Upper lobe of right lung (tissue), 1 donor: ENCODE measurements at regions not wholly inside any gene's neighbourhood (a gene's known extent, or its start where the extent isn't known, plus 50 kb on each side); places are given as distances from the start of the nearest gene placed in this dataset.

Source experiments
- ATAC-seq: fragments of 200-7000 bp; cut with Tn5 transposase; one replicate; pipeline ENCODE4 v1.9.1; 2020; ENCODE audit warnings: mild to moderate bottlenecking, moderate library complexity
- DNase-seq: peaks from one replicate; pipeline ENCODE4 v3.0.0-alpha.2; 2020
- H3K27ac ChIP-seq: fragments of 200-600 bp; one replicate; pipeline ENCODE4 v1.8.0; 2022
- H3K27me3 ChIP-seq: fragments of 200-600 bp; one replicate; pipeline ENCODE4 v1.8.0; 2022; ENCODE audit warnings: mild to moderate bottlenecking
- H3K36me3 ChIP-seq: fragments of 200-600 bp; one replicate; pipeline ENCODE4 v1.8.0; 2022
- H3K4me1 ChIP-seq: fragments of 200-600 bp; one replicate; pipeline ENCODE4 v1.8.0; 2022
- H3K4me3 ChIP-seq: fragments of 200-600 bp; one replicate; pipeline ENCODE4 v1.8.0; 2022; ENCODE audit warnings: mild to moderate bottlenecking
- H3K9me3 ChIP-seq: fragments of 200-600 bp; one replicate; pipeline ENCODE4 v1.8.0; 2022
- CTCF ChIP-seq: fragments of 200-600 bp; IDR thresholded peaks from one replicate; pipeline ENCODE4 v1.8.0; 2022; ENCODE audit warnings: antibody characterized with exemption
- intact Hi-C: fragments of 100-400 bp; cut with DNase I; formaldehyde crosslinking; loops from one replicate; pipeline ENCODE4 v1.11.0; 2022
- donor health status: DM: no; HTN: yes; CAD: no; lungs with severe emphysema.

DNA sequence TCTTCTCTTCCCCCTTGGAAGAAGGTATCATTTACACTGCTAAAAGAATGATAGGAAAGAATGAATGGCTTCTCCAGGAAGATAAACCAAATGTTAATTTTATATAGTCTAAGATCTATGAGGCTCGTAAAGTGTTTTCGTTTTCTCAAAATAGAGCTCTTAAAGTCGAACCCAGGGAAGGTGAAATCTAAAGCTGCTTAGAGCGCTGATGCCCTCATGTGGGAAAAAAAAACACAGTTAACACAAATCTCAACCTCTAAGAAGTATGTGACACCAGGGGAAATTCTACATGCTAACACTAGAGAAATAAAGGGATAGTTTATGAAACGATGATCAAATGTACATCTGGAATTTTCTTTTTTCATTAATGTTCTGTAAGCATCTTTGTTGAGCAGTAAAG, 257.9 kb downstream of the RASEF start:
- TF ChIP-seq CTCF, result no peak
- Histone ChIP-seq H3K27ac (no peak overlapping the region), H3K4me1 (no peaks in the 10 kb centered on the region), H3K9me3 (no peaks in the 10 kb centered on the region), H3K27me3 (no peaks in the 10 kb centered on the region), H3K4me3 (no peak overlapping the region), H3K36me3 (no peaks in the 10 kb centered on the region)
- DNase-seq (no peak), ATAC-seq (no peak)
- intact Hi-C loops, result no loop called here

- Histone ChIP-seq H3K27me3 (no peaks in the 10 kb centered on the region), H3K9me3 (no peaks in the 10 kb centered on the region), H3K36me3 (no peaks in the 10 kb centered on the region), H3K4me3 (no peak overlapping the region), H3K27ac (no peak overlapping the region), H3K4me1 (no peaks in the 10 kb centered on the region)
- intact Hi-C loops, result no loop called here
- no peak for DNase-seq
- no peak for ATAC-seq
- TF ChIP-seq CTCF, result no peak
Measured at GRCh38 chr9:82808478-82808877, 254.5 kb downstream of the RASEF start.

DNA sequence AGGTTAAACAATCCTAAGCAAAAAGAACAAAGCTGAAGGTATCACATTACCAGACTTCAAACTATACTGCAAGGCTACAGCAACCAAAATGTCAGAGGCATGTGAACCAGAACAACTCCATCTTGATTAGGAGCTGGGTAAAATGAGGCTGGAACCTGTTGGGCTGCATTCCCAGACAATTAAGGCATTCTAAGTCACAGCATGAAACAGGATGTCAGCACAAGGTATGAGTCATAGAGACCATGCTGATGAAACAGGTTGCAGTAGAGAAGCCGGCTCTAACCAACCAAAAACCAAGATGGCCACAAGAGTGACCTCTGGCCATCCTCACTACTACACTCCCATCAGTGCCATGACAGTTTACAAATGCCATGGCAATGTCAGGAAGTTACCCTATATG, 252.0 kb downstream of the RASEF start:
- H3K9me3 ChIP-seq, result no peaks in the 10 kb centered on the region
- no peak for DNase-seq
- intact Hi-C loops, result no loop called here
- H3K4me1 ChIP-seq, result no peaks in the 10 kb centered on the region
- H3K27ac ChIP-seq, result no peak overlapping the region
- ATAC-seq, result no peak
- no peak for TF ChIP-seq CTCF
- no peaks in the 10 kb centered on the region for H3K27me3 ChIP-seq
- H3K4me3 ChIP-seq, result no peak overlapping the region
- no peaks in the 10 kb centered on the region for H3K36me3 ChIP-seq

- Histone ChIP-seq H3K36me3 (no peaks in the 10 kb centered on the region), H3K4me3 (no peak overlapping the region), H3K27me3 (no peaks in the 10 kb centered on the region), H3K27ac (no peak overlapping the region), H3K4me1 (no peaks in the 10 kb centered on the region), H3K9me3 (no peaks in the 10 kb centered on the region)
- DNase-seq (no peak), ATAC-seq (no peak)
- intact Hi-C loops, result no loop called here
- TF ChIP-seq CTCF, result no peak
Measured at GRCh38 chr9:82819260-82819659, 243.7 kb downstream of the RASEF start.

GRCh38 chr9:82820186-82820585, 242.8 kb downstream of the RASEF start:
- Histone ChIP-seq H3K4me3 (no peak overlapping the region), H3K9me3 (no peaks in the 10 kb centered on the region), H3K4me1 (no peaks in the 10 kb centered on the region), H3K36me3 (no peaks in the 10 kb centered on the region), H3K27ac (no peak overlapping the region), H3K27me3 (no peaks in the 10 kb centered on the region)
- no peak for DNase-seq
- no peak for TF ChIP-seq CTCF
- no peak for ATAC-seq
- intact Hi-C loops, result no loop called here

DNA sequence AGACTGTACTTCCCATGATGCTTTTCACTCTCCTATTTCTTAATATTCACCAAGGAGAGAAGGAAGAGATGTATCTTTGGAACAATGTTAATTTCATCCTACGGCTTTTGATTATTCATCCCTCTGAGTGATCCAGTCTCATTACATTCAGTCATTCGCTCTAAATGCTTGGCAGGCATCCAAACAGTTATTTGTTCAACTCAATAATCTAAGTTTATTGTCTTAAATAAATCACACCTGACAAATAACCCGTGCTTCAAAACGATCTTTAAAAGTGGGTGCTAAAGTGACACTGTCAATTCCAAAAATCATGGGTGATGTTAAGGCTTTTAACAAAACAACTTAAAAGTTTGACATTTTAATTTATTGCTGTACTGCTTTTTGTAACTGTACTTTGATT, 233.1 kb downstream of the RASEF start:
- intact Hi-C loops, result no loop called here
- Histone ChIP-seq H3K4me1 (no peaks in the 10 kb centered on the region), H3K27ac (no peak overlapping the region), H3K36me3 (no peaks in the 10 kb centered on the region), H3K27me3 (no peaks in the 10 kb centered on the region), H3K9me3 (no peaks in the 10 kb centered on the region), H3K4me3 (no peak overlapping the region)
- DNase-seq, result no peak
- no peak for ATAC-seq
- TF ChIP-seq CTCF, result no peak
